HepG2 (cell line): ENCODE measurements at regions not wholly inside any gene's neighbourhood (a gene's known extent, or its start where the extent isn't known, plus 50 kb on each side); places are given as distances from the start of the nearest gene placed in this dataset.

Experiments used
- CTCF ChIP-seq: sonication (generic); formaldehyde crosslinking; IDR thresholded peaks from 2 replicates; pipeline ENCODE4 v1.5.0; 2020; ENCODE audit warnings: mild to moderate bottlenecking, missing genetic modification reagents, moderate library complexity
- PRDM15 ChIP-seq: sonication (generic); formaldehyde crosslinking; IDR thresholded peaks from 2 replicates; pipeline ENCODE4 v1.4.0; 2020; ENCODE audit warnings: missing genetic modification reagents
- ZBTB34 ChIP-seq: sonication (generic); formaldehyde crosslinking; IDR thresholded peaks from 2 replicates; pipeline ENCODE4 v1.8.0; 2022; ENCODE audit warnings: mild to moderate bottlenecking, missing genetic modification reagents
- ZFY ChIP-seq: sonication (generic); formaldehyde crosslinking; IDR thresholded peaks from 2 replicates; pipeline ENCODE4 v1.4.0; 2020; ENCODE audit warnings: missing genetic modification reagents
- ZNF142 ChIP-seq: sonication (generic); formaldehyde crosslinking; IDR thresholded peaks from 2 replicates; pipeline ENCODE4 v1.4.0; 2020; ENCODE audit warnings: missing genetic modification reagents
- ZNF24 ChIP-seq: fragments of 450-650 bp; IDR thresholded peaks from 2 replicates; pipeline ENCODE4 v1.6.1; 2017; ENCODE audit warnings: antibody characterized with exemption, mild to moderate bottlenecking
- ZNF256 ChIP-seq: sonication (generic); formaldehyde crosslinking; conservative IDR thresholded peaks from 2 replicates; pipeline ENCODE4 v1.4.0; 2020; ENCODE audit warnings: missing genetic modification reagents
- ZNF460 ChIP-seq: sonication (generic); formaldehyde crosslinking; IDR thresholded peaks from 2 replicates; pipeline ENCODE4 v1.5.1; 2020; ENCODE audit warnings: missing genetic modification reagents, mild to moderate bottlenecking, borderline replicate concordance
- ZNF574 ChIP-seq: sonication (generic); formaldehyde crosslinking; IDR thresholded peaks from 2 replicates; pipeline ENCODE4 v1.4.0; 2020; ENCODE audit warnings: missing genetic modification reagents

- TF ChIP-seq ZNF256 (CRISPR knock-in tag): no peak
- no peak for TF ChIP-seq ZNF460 (CRISPR knock-in tag)
- TF ChIP-seq ZNF142 (CRISPR knock-in tag): peak; percentile 98
- no peak for TF ChIP-seq ZNF24
- TF ChIP-seq CTCF: peak; percentile 82
- peak; percentile 72; the same call in 1 of the 2 replicates for TF ChIP-seq ZFY (CRISPR knock-in tag)
- no peak for TF ChIP-seq PRDM15 (CRISPR knock-in tag)
- TF ChIP-seq ZBTB34 (CRISPR knock-in tag): no peak
- 0 out of 2 replicates have a peak, but pooled peaks have one; percentile 50 for TF ChIP-seq ZNF574 (CRISPR knock-in tag)
These were observed 81.2 kb downstream of the IRF2BPL start (continued) for GRCh38 chr14:76947078-76947837.
